Activated CD4-positive, alpha-beta T cell treated with anti-CD3 and anti-CD28 coated beads for 36 hours (primary cell): ENCODE measurements at regions not wholly inside any gene's neighbourhood (a gene's known extent, or its start where the extent isn't known, plus 50 kb on each side); places are given as distances from the start of the nearest gene placed in this dataset.

Experiments
- ATAC-seq: fragments of 200-7000 bp; cut with Tn5 transposase; one replicate; pipeline ENCODE4 v1.10.0; 2021; ENCODE audit warnings: mild to moderate bottlenecking, moderate library complexity
- CTCF ChIA-PET: fragments of 350-600 bp; sonication (Branson Sonifier 250); formaldehyde crosslinking; loops from one replicate; lab custom pipeline; 2021; ENCODE audit warnings: antibody characterized with exemption; lab: Charles Lee
- POLR2A ChIA-PET: fragments of 350-600 bp; sonication (Branson Sonifier 250); formaldehyde crosslinking; loops from one replicate; lab custom pipeline; 2021; ENCODE audit warnings: antibody characterized with exemption, inconsistent platforms; lab: Charles Lee
- DNase-seq: peaks from one replicate; pipeline ENCODE4 v3.0.0-alpha.2; 2020
- H3K27ac Mint-ChIP-seq: one replicate; pipeline ENCODE4 v1.8.0; 2021; ENCODE audit warnings: mixed read lengths
- H3K27me3 Mint-ChIP-seq: one replicate; pipeline ENCODE4 v1.8.0; 2021; ENCODE audit warnings: mixed read lengths
- H3K36me3 Mint-ChIP-seq: one replicate; pipeline ENCODE4 v1.8.0; 2021; ENCODE audit warnings: low read depth, mixed read lengths
- H3K4me1 Mint-ChIP-seq: one replicate; pipeline ENCODE4 v1.8.0; 2021; ENCODE audit warnings: mixed read lengths
- H3K4me3 Mint-ChIP-seq: one replicate; pipeline ENCODE4 v1.8.0; 2021; ENCODE audit warnings: mild to moderate bottlenecking, moderate library complexity, mixed read lengths
- H3K9me3 Mint-ChIP-seq: one replicate; pipeline ENCODE4 v1.8.0; 2021; ENCODE audit warnings: low read depth, mixed read lengths
- intact Hi-C, 2 experiments: fragments of 100-400 bp; cut with DNase I in 1 of 2; cut with micrococcal nuclease in 1 of 2; formaldehyde crosslinking; loops; one replicate each; pipeline versions ENCODE4 v1.14.2 to v1.15.1; 2022 to 2024; cut with DNase I, micrococcal nuclease

DNA sequence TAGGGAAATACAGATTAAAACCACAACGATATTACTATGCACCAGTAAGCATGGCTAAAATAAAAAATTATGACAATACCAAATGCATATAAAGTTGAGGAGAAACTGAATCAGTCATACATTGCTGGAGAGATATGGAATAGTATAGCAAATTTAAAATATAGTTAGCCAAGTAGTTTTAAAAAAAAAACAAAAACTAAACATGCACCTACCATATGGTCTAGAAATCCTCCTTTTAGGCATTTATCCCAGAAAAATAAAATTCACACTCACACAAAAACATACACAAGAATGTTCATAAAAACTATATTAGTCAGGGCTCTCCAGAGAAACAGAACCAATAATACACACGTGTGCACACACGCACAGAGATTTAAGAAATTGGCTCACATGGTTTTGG is 175.8 kb downstream of the IPMK start:
- H3K27me3 Mint-ChIP-seq: peaks cover 2% of the 10 kb centered on the region
- intact Hi-C loops: no loop called here
- ChIA-PET POLR2A (no interaction called here), CTCF (no interaction called here)
- DNase-seq (no peak), ATAC-seq (no peak)
- no peak overlapping the region for H3K27ac Mint-ChIP-seq
- no peaks in the 10 kb centered on the region for H3K4me1 Mint-ChIP-seq
- H3K9me3 Mint-ChIP-seq: no peaks in the 10 kb centered on the region
- H3K4me3 Mint-ChIP-seq: no peak overlapping the region
- H3K36me3 Mint-ChIP-seq: no peaks in the 10 kb centered on the region

DNA sequence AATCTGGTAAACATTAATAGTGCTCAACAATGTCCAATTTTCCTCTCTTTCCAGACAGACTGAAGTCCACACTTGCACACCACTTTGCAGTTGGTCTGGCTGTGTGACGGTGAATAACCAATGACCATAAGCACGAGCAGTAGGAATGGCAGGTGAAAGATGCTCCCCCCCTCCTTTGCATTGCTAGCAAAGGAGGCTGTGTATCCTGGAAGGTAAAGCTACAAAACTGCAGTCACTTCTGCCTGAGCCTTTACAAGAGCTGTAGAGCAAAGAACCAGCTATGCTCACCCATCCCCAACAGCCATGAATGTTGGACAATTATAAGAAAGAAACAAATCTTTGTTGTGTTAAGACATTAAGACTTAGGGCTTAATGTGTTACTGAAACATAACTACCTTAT is 178.0 kb downstream of the IPMK start:
- intact Hi-C loops: no loop called here
- POLR2A ChIA-PET: no interaction called here
- DNase-seq (no peak), ATAC-seq (no peak)
- Mint-ChIP-seq H3K4me1 (no peaks in the 10 kb centered on the region), H3K27ac (no peak overlapping the region), H3K36me3 (no peaks in the 10 kb centered on the region), H3K4me3 (no peak overlapping the region), H3K27me3 (peaks cover 4% of the 10 kb centered on the region), H3K9me3 (no peaks in the 10 kb centered on the region)
- CTCF ChIA-PET: no interaction called here

DNA sequence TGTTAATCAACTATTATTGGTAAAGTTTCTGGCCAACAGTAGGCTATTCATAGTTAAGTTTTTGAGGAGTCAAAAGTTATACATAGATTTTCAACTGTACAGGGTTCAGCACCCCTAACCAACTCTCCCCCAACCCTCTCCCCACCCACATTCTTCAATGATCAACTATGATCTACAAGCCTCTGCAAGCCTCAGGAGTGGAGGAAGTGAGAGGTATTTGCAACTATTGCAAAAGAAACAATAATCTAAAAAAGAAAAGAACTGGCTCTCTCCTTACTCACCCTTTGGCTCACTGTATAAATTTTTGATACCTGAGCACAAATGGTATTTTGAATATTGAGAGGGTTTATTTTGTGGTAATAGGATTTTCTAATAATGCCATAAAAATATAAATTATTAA is 179.8 kb downstream of the IPMK start:
- H3K4me1 Mint-ChIP-seq: no peaks in the 10 kb centered on the region
- H3K4me3 Mint-ChIP-seq: no peak overlapping the region
- no peaks in the 10 kb centered on the region for H3K36me3 Mint-ChIP-seq
- POLR2A ChIA-PET: no interaction called here
- no peak overlapping the region for H3K27ac Mint-ChIP-seq
- intact Hi-C loops: no loop called here
- ATAC-seq (no peak), DNase-seq (no peak)
- peaks cover 4% of the 10 kb centered on the region for H3K27me3 Mint-ChIP-seq
- no peaks in the 10 kb centered on the region for H3K9me3 Mint-ChIP-seq
- CTCF ChIA-PET: no interaction called here

DNA sequence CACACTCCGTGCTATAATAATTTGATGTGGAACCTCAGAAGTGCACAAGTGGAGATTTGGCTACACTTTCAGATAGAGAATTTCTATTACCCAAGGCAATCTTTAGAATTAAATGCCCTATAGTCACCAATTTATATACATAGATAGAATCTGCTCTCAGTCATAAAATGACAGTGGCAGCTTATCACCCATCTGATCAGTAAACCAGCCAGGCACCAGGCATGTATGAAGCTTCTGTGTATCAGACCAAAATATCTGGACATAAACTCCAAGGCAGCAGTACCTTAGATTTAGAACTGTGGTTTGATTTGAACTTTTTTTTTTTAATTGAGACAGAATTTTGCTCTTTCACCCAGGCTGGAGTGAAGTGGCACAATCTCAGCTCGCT is 180.9 kb downstream of the IPMK start:
- H3K4me3 Mint-ChIP-seq: no peak overlapping the region
- no peak for ATAC-seq
- ChIA-PET CTCF (no interaction called here), POLR2A (no interaction called here)
- DNase-seq: no peak
- H3K27me3 Mint-ChIP-seq: peaks cover 4% of the 10 kb centered on the region
- no peaks in the 10 kb centered on the region for H3K36me3 Mint-ChIP-seq
- no peak overlapping the region for H3K27ac Mint-ChIP-seq
- H3K9me3 Mint-ChIP-seq: no peaks in the 10 kb centered on the region
- H3K4me1 Mint-ChIP-seq: no peaks in the 10 kb centered on the region
- intact Hi-C loops: no loop called here

DNA sequence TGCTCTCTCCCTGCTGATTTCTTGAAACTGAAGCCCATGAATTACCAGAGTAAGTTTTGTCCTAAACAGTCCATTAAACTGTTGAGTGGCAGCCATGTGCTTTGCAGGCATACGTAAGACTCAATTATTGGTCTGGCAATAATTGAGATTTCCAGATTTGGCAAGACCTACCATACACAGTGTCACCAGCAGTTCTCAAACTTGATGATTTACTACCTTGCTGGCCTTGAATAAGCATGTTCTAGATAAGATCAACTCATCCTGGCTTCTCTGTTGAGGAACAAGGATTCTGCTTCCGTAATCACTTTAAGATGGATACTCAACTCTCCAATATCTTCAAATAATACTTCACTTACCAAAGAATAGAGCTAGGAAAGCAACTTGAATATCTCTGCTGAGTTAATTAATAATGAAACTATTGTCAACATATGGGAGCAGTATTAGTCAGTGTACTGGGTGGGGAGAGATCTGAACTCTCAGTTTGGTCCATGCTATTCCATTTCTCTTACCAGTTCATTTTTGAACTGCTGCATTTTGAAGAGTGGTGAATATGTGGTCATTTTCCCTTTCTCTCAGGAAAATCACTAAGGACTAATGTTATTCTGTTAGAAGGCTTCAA is 181.4 kb downstream of the IPMK start:
- ChIA-PET POLR2A (no interaction called here), CTCF (no interaction called here)
- Mint-ChIP-seq H3K9me3 (no peaks in the 10 kb centered on the region), H3K4me3 (no peak overlapping the region), H3K4me1 (no peaks in the 10 kb centered on the region), H3K27me3 (peaks cover 4% of the 10 kb centered on the region), H3K27ac (no peak overlapping the region), H3K36me3 (no peaks in the 10 kb centered on the region)
- ATAC-seq (no peak), DNase-seq (no peak)
- intact Hi-C loops: no loop called here

DNA sequence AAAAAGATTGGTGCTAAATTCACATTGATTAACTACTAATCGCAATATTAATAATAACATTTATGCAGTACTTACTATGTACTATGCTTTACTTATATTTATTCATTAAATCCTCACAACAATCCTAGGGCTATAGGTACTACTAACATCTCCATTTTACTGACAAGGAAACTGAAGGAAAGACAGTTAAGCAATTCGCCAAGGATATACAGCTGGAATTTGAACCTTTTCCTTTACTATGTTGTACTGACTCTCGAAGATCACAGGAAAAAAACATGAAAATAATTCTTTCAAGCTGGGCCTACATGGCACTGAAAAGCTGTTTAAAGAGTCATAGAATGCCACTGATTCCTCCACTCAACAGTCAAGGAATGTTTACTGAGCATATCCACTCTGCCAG is 185.4 kb downstream of the IPMK start:
- DNase-seq: no peak
- Mint-ChIP-seq H3K27me3 (peaks cover 2% of the 10 kb centered on the region), H3K36me3 (no peaks in the 10 kb centered on the region), H3K27ac (no peak overlapping the region), H3K4me1 (no peaks in the 10 kb centered on the region), H3K4me3 (no peak overlapping the region), H3K9me3 (no peaks in the 10 kb centered on the region)
- POLR2A ChIA-PET: no interaction called here
- ATAC-seq: no peak
- CTCF ChIA-PET: interaction anchor here (0.7 to 1.3 kb wide), 2 partner anchors 10 to 172 kb away, joined by 3 read pairs; no protein-coding TSS in a partner anchor
- intact Hi-C loops: no loop called here

DNA sequence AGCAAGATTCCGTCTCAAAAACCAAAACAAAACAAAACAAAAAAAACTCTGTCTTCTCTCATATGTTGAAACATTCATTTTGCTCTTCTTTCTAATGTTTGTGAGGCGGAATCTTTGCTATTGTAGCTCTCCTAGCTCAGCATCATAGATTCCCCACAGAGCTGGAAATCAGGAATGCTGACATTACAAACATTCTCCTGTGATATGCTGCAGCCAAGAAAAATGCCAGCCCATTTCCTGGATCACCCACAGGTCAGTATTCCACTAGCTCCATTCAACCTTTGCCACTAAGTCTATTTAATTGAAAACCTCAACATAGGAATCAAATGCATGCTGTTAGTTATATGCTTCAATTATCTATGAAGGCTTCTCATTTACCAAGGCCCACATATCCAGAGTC is 186.3 kb downstream of the IPMK start:
- no peaks in the 10 kb centered on the region for H3K4me1 Mint-ChIP-seq
- POLR2A ChIA-PET: no interaction called here
- no peak for ATAC-seq

DNA sequence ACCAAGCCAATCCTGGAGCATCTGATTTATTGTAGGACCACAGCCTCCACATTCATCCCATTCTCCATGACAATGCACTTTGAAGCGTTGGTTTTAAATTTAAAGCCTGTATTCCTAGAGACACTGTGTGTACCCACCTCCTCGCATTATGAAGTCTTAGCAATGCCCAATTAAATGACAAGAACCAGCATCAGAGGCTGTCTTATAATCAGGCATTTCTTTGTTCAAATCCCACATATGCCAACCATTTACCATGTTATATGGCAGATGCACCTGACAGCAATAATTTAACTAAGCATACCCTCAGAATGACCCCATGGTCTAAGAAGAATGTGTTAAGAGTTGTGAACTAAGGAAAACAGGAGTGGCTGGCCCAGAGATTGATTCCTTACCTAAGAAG is 188.2 kb downstream of the IPMK start:
- intact Hi-C loops: no loop called here
- POLR2A ChIA-PET: no interaction called here
- Mint-ChIP-seq H3K27me3 (no peaks in the 10 kb centered on the region), H3K4me3 (no peak overlapping the region), H3K4me1 (no peaks in the 10 kb centered on the region), H3K9me3 (no peaks in the 10 kb centered on the region), H3K36me3 (no peaks in the 10 kb centered on the region), H3K27ac (no peak overlapping the region)
- ATAC-seq (no peak), DNase-seq (no peak)
- CTCF ChIA-PET: no interaction called here

More for the DNA sequence above, 186.3 kb downstream of the IPMK start:
- intact Hi-C loops: no loop called here
- Mint-ChIP-seq H3K9me3 (no peaks in the 10 kb centered on the region), H3K27ac (no peak overlapping the region), H3K27me3 (peaks cover 2% of the 10 kb centered on the region), H3K36me3 (no peaks in the 10 kb centered on the region), H3K4me3 (no peak overlapping the region)
- CTCF ChIA-PET: interaction anchor here (1.3 kb wide), 1 partner anchor 9 kb away, joined by 3 read pairs; no protein-coding TSS in a partner anchor
- no peak for DNase-seq

DNA sequence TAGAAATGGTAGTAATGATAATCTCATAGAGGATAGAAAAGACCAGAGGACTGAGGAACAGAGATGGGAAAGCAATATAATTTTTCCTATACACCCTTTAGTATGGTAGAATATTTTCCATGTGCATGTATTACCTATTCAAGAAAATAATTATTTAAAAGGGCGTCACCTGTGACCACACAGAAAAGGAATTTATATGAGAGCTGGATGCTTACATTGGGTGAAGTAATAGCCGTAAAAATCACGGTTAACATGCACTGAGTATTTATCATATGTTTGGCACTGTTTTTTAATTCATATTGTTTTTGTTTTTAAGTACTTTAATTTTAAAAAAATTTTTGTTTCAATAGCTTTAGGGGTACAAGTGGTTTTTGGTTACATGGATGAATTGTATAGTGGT is 195.1 kb downstream of the IPMK start:
- CTCF ChIA-PET: no interaction called here
- Mint-ChIP-seq H3K27me3 (peaks cover 9% of the 10 kb centered on the region), H3K4me1 (no peaks in the 10 kb centered on the region), H3K36me3 (no peaks in the 10 kb centered on the region), H3K27ac (no peak overlapping the region), H3K9me3 (no peaks in the 10 kb centered on the region), H3K4me3 (no peak overlapping the region)
- POLR2A ChIA-PET: no interaction called here
- ATAC-seq (no peak), DNase-seq (no peak)
- intact Hi-C loops: no loop called here

DNA sequence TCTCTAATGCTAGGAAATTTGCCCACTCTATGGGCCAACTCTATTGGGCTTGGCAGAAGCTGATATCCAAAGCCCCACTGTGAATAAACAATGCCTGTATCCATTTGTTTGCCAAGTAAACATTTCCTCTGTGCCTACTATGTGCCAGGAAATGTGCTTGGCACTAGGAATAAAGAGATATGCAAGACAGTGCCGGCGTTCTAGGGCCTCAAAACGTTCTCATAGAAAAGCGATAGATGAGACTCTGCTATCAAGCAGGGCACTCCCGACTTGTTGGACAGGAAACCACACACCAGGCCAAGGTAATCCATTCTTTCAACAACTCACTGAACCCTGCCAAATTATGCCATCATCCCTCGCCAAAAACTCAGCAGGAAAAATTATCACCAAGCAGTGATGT is 196.7 kb downstream of the IPMK start:
- ChIA-PET POLR2A (no interaction called here), CTCF (interaction anchor here (1.0 kb wide), 1 partner anchor 82 kb away, joined by 3 read pairs; no protein-coding TSS in a partner anchor)
- intact Hi-C loops: no loop called here
- no peaks in the 10 kb centered on the region for H3K36me3 Mint-ChIP-seq
- H3K4me3 Mint-ChIP-seq: no peak overlapping the region
- no peak overlapping the region for H3K27ac Mint-ChIP-seq
- H3K9me3 Mint-ChIP-seq: no peaks in the 10 kb centered on the region
- H3K27me3 Mint-ChIP-seq: peaks cover 14% of the 10 kb centered on the region
- DNase-seq: no peak
- no peak for ATAC-seq
- H3K4me1 Mint-ChIP-seq: no peaks in the 10 kb centered on the region

DNA sequence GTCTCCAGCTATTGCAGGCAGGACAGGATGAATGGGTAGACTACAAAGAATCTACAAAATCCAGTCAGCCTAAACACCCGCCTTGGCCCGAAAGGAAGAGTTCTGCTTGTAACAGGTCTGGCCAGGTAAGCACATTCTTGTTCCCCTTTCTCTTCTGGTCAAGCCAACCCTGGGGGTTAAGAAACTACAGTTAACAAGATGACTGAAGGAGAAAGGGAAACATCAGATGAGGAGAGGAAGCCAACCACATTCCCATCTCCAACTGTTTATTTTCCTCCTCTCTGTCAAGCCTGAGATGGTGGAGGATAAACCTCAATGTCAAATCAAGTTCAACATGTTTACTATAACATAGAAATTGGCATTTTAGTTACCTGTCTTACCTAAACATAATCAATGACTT is 198.9 kb downstream of the IPMK start:
- Mint-ChIP-seq H3K9me3 (no peaks in the 10 kb centered on the region), H3K4me3 (no peak overlapping the region), H3K27me3 (peaks cover 19% of the 10 kb centered on the region), H3K36me3 (no peaks in the 10 kb centered on the region), H3K27ac (no peak overlapping the region), H3K4me1 (peaks cover 3% of the 10 kb centered on the region)
- ChIA-PET POLR2A (no interaction called here), CTCF (interaction anchor here (0.6 kb wide), 1 partner anchor 235 kb away, joined by 3 read pairs; no protein-coding TSS in a partner anchor)
- DNase-seq (no peak), ATAC-seq (no peak)
- intact Hi-C loops: loop anchor here (10.0 kb wide), 2 partner anchors 484 to 734 kb away; no protein-coding TSS in a partner anchor

DNA sequence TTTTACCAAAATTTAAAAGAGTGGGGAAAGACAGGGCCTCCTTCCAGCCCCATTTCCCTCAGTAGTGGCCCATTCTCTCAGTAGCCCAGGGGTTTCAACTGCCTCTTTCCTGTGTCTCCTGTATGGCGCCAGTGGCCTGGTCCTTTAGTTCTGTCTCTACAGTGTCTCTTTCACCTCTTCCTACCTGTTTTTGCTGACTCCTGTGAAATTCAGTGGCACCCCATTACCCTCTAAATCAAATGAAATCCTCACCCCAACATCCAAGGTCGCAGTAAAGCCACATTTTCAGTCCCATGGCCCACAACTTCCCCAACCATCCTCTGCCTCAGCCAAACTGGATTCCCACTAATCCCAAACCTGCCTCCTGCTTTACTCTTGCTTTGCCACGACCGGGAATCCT is 200.7 kb downstream of the IPMK start:
- H3K4me3 Mint-ChIP-seq: no peak overlapping the region
- DNase-seq: no peak
- ChIA-PET CTCF (no interaction called here), POLR2A (no interaction called here)
- no peak for ATAC-seq
- intact Hi-C loops: loop anchor here (10.0 kb wide), 2 partner anchors 482 to 732 kb away; no protein-coding TSS in a partner anchor
- H3K9me3 Mint-ChIP-seq: no peaks in the 10 kb centered on the region
- H3K36me3 Mint-ChIP-seq: no peaks in the 10 kb centered on the region
- no peak overlapping the region for H3K27ac Mint-ChIP-seq
- peaks cover 3% of the 10 kb centered on the region for H3K4me1 Mint-ChIP-seq
- peaks cover 22% of the 10 kb centered on the region for H3K27me3 Mint-ChIP-seq
